ENCODE measurements at regions not wholly inside any gene's neighbourhood (a gene's known extent, or its start where the extent isn't known, plus 50 kb on each side); places are given as distances from the start of the nearest gene placed in this dataset.

- DNase-seq (ENCODE audit: low read depth in 2 of 2) = no peak
These were observed 51.5 kb downstream of the SST start for GRCh38 chr3:187618722-187619121.

GRCh38 chr3:187617213-187617612 lies 53.0 kb downstream of the SST start:
- no peak for DNase-seq (ENCODE audit: low read depth in 2 of 2)

GRCh38 chr3:187616307-187616972 lies 53.8 kb downstream of the SST start:
- peak; percentile 13 to 18 for DNase-seq (ENCODE audit: low read depth in 2 of 2)

- DNase-seq (ENCODE audit: low read depth in 2 of 2) = no peak
These were observed 54.6 kb downstream of the SST start for GRCh38 chr3:187615630-187616029.

- no peak for DNase-seq (ENCODE audit: low read depth in 2 of 2)
These were observed 57.5 kb downstream of the SST start for GRCh38 chr3:187612656-187613055.

GRCh38 chr3:187610981-187611511 lies 59.1 kb downstream of the SST start:
- no peak for DNase-seq (ENCODE audit: low read depth in 2 of 2)

GRCh38 chr3:187594272-187594671 lies 75.9 kb downstream of the SST start:
- no peak for DNase-seq (ENCODE audit: low read depth in 2 of 2)

- no peak for DNase-seq (ENCODE audit: low read depth in 2 of 2)
These were observed 76.7 kb downstream of the SST start for GRCh38 chr3:187593451-187593850.

- no peak for DNase-seq (ENCODE audit: low read depth in 2 of 2)
These were observed 79.2 kb downstream of the SST start for GRCh38 chr3:187590861-187591576.

GRCh38 chr3:187587076-187587475 lies 83.1 kb downstream of the SST start:
- no peak for DNase-seq (ENCODE audit: low read depth in 2 of 2)

- DNase-seq (ENCODE audit: low read depth in 2 of 2) = no peak
These were observed 84.0 kb downstream of the SST start for GRCh38 chr3:187586226-187586625.

- no peak for DNase-seq (ENCODE audit: low read depth in 2 of 2)
These were observed 97.8 kb downstream of the SST start for GRCh38 chr3:187572441-187572840.

GRCh38 chr3:187571701-187572100 lies 98.5 kb downstream of the SST start:
- DNase-seq (ENCODE audit: low read depth in 2 of 2) = no peak

- no peak for DNase-seq (ENCODE audit: low read depth in 2 of 2)
These were observed 99.4 kb downstream of the SST start for GRCh38 chr3:187570776-187571175.

- no peak for DNase-seq (ENCODE audit: low read depth in 2 of 2)
These were observed 102.0 kb downstream of the SST start for GRCh38 chr3:187568171-187568570.

GRCh38 chr3:187567661-187568121 lies 102.5 kb downstream of the SST start:
- no peak for DNase-seq (ENCODE audit: low read depth in 2 of 2)

- DNase-seq (ENCODE audit: low read depth in 2 of 2) = no peak
These were observed 103.2 kb downstream of the SST start for GRCh38 chr3:187567021-187567420.

GRCh38 chr3:187565701-187566100 lies 104.5 kb downstream of the SST start:
- DNase-seq (ENCODE audit: low read depth in 2 of 2) = no peak

GRCh38 chr3:187558990-187559389 lies 111.2 kb downstream of the SST start:
- no peak for DNase-seq (ENCODE audit: low read depth in 2 of 2)

- no peak for DNase-seq (ENCODE audit: low read depth in 2 of 2)
These were observed 118.8 kb downstream of the SST start for GRCh38 chr3:187551416-187551815.

GRCh38 chr3:187550446-187550845 lies 119.7 kb downstream of the SST start:
- DNase-seq (ENCODE audit: low read depth in 2 of 2) = no peak

GRCh38 chr3:187545366-187545765 lies 124.8 kb downstream of the SST start:
- DNase-seq (ENCODE audit: low read depth in 2 of 2) = no peak

GRCh38 chr3:187544326-187544725 lies 125.9 kb downstream of the SST start:
- DNase-seq (ENCODE audit: low read depth in 2 of 2) = no peak
